SU-DHL-6 (cell line): ENCODE measurements at regions not wholly inside any gene's neighbourhood (a gene's known extent, or its start where the extent isn't known, plus 50 kb on each side); places are given as distances from the start of the nearest gene placed in this dataset.

ENCODE experiments used
- H2AFZ ChIP-seq: fragments of 200-600 bp; sonication (generic); 2 replicates; pipeline ENCODE4 v1.6.1; 2014; ENCODE audit warnings: low read depth, mild to moderate bottlenecking, moderate library complexity, mixed read lengths, antibody characterized with exemption, low read length; ENCODE audit not compliant: severe bottlenecking
- H3F3A ChIP-seq: fragments of 200-600 bp; shearing (Covaris generic); 2 replicates; pipeline ENCODE4 v1.6.0; 2016; ENCODE audit warnings: antibody characterized with exemption, mild to moderate bottlenecking; ENCODE audit not compliant: insufficient read depth
- H3K27ac ChIP-seq: fragments of 200-600 bp; sonication (generic); 2 replicates; pipeline ENCODE4 v1.5.1; 2016; ENCODE audit warnings: low read depth, mild to moderate bottlenecking, low read length, moderate library complexity, mixed read lengths
- H3K27me3 ChIP-seq: fragments of 200-600 bp; sonication (generic), shearing (Covaris generic); 2 replicates; pipeline ENCODE4 v1.6.0; 2014; ENCODE audit warnings: mild to moderate bottlenecking, low read length
- H3K36me3 ChIP-seq: fragments of 200-600 bp; sonication (generic); 2 replicates; pipeline ENCODE4 v1.6.1; 2014; ENCODE audit warnings: mild to moderate bottlenecking, low read length, mixed read lengths
- H3K4me2 ChIP-seq: fragments of 300-600, 200-600 bp; shearing (Covaris generic), sonication (generic); 2 replicates; pipeline ENCODE4 v1.6.0; 2014; ENCODE audit warnings: low read length, low read depth, mild to moderate bottlenecking; ENCODE audit not compliant: poor library complexity, severe bottlenecking
- H3K4me3 ChIP-seq: fragments of 200-600 bp; sonication (generic); 2 replicates; pipeline ENCODE4 v1.5.1; 2014; ENCODE audit warnings: antibody characterized with exemption, low read length, mild to moderate bottlenecking, mixed read lengths; ENCODE audit not compliant: insufficient read depth, poor library complexity, severe bottlenecking
- H3K79me2 ChIP-seq: fragments of 200-600 bp; sonication (generic); 2 replicates; pipeline ENCODE4 v1.6.1; 2014; ENCODE audit warnings: mild to moderate bottlenecking, low read length, moderate library complexity; ENCODE audit not compliant: insufficient read depth
- H3K9ac ChIP-seq: fragments of 200-600 bp; sonication (generic); 2 replicates; pipeline ENCODE4 v1.7.0; 2014; ENCODE audit warnings: mild to moderate bottlenecking, low read length
- H3K9me2 ChIP-seq: fragments of 200-600 bp; sonication (generic); replicated peaks from 2 replicates; pipeline ENCODE4 v1.6.1; 2014; ENCODE audit warnings: low read length; ENCODE audit not compliant: insufficient read depth
- H3K9me3 ChIP-seq: fragments of 200-600 bp; sonication (generic); 2 replicates; pipeline ENCODE4 v1.6.1; 2014; ENCODE audit warnings: low read length, mixed read lengths; ENCODE audit not compliant: insufficient read depth
- H4K20me1 ChIP-seq: fragments of 200-600 bp; sonication (generic); 2 replicates; pipeline ENCODE4 v1.6.1; 2014; ENCODE audit warnings: low read depth, mild to moderate bottlenecking, antibody characterized with exemption, low read length, moderate library complexity, mixed read lengths
- CTCF ChIP-seq: fragments of 200-600 bp; sonication (generic); IDR thresholded peaks from one replicate; pipeline ENCODE4 v1.5.1; 2017; ENCODE audit warnings: antibody characterized with exemption, mild to moderate bottlenecking, low read length, moderate library complexity; ENCODE audit not compliant: insufficient read depth, poor library complexity, severe bottlenecking
- EZH2phosphoT487 ChIP-seq: fragments of 200-600 bp; sonication (generic), shearing (Covaris generic); conservative IDR thresholded peaks from 2 replicates; pipeline ENCODE4 v1.6.1; 2018; ENCODE audit warnings: mild to moderate bottlenecking, antibody characterized with exemption, low read length, moderate library complexity, mixed read lengths

DNA sequence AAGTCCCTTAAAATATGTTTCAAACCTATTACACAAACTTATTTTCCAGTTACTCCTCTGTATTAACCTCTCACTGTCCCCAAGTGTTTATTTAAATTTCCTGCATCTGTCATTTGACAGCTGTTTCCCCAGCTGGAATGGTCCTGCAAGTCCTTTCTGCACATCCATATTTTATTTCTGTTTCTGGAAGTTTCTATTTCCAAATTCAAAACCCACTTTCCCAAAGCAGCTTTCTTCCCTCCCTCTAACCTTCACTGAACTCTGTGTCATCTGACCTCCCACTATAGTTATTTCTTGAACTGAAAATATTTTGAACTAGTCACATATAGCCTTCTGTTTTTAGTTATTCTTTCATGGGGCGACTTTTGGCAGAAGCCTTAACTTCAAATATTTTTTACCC, 459.4 kb upstream of the MC4R start:
- no peak for TF ChIP-seq CTCF
- no peak for TF ChIP-seq EZH2phosphoT487
- H3F3A ChIP-seq: no peaks in the 10 kb centered on the region
- no peaks in the 10 kb centered on the region for H4K20me1 ChIP-seq
- no peaks in the 10 kb centered on the region for H3K27me3 ChIP-seq
- no peaks in the 10 kb centered on the region for H3K9me2 ChIP-seq
- no peaks in the 10 kb centered on the region for H3K79me2 ChIP-seq
- no peak overlapping the region for H3K4me2 ChIP-seq
- H3K36me3 ChIP-seq: no peaks in the 10 kb centered on the region
- H2AFZ ChIP-seq: no peak overlapping the region
- no peak overlapping the region for H3K4me3 ChIP-seq
- H3K9me3 ChIP-seq: no peaks in the 10 kb centered on the region
- H3K27ac ChIP-seq: no peak overlapping the region
- no peak overlapping the region for H3K9ac ChIP-seq

- Histone ChIP-seq H3K9ac (no peak overlapping the region), H3K4me3 (no peak overlapping the region), H4K20me1 (no peaks in the 10 kb centered on the region), H3K27me3 (no peaks in the 10 kb centered on the region), H3K9me2 (no peaks in the 10 kb centered on the region), H2AFZ (no peak overlapping the region), H3K36me3 (no peaks in the 10 kb centered on the region), H3K27ac (no peak overlapping the region), H3F3A (no peaks in the 10 kb centered on the region), H3K79me2 (no peaks in the 10 kb centered on the region), H3K9me3 (no peaks in the 10 kb centered on the region), H3K4me2 (no peak overlapping the region)
- TF ChIP-seq CTCF (no peak), EZH2phosphoT487 (no peak)
Observed at GRCh38 chr18:60838677-60839076, 466.1 kb upstream of the MC4R start.

DNA sequence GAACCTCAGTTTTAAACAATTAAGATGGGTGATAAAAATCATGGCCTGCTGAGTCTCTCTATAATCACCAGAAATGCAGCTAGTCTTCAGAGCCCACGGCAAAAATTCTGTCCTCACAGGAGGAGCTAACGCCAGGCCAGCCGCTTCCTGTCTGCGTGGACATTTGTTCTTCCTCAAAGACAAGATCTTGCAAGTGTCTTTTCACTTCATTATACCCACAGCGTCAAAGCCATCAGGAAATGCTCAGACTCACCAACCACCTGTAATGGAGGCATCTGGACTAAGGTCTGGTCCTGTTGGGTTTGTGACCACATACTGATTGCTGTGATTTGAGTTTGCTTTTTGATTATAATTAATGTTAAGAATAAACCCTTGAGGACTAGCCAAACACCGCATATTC, 473.8 kb upstream of the MC4R start:
- Histone ChIP-seq H2AFZ (no peak overlapping the region), H3K9me3 (0 out of 2 replicates have a peak, but pooled peaks cover 4% of the 10 kb centered on the region), H3K27ac (no peak overlapping the region), H3K27me3 (no peaks in the 10 kb centered on the region), H3K9ac (no peak overlapping the region), H3K4me3 (no peak overlapping the region), H3K4me2 (no peak overlapping the region), H3K9me2 (no peaks in the 10 kb centered on the region), H3K36me3 (no peaks in the 10 kb centered on the region), H4K20me1 (no peaks in the 10 kb centered on the region), H3K79me2 (no peaks in the 10 kb centered on the region), H3F3A (no peaks in the 10 kb centered on the region)
- TF ChIP-seq EZH2phosphoT487 (no peak), CTCF (no peak)

DNA sequence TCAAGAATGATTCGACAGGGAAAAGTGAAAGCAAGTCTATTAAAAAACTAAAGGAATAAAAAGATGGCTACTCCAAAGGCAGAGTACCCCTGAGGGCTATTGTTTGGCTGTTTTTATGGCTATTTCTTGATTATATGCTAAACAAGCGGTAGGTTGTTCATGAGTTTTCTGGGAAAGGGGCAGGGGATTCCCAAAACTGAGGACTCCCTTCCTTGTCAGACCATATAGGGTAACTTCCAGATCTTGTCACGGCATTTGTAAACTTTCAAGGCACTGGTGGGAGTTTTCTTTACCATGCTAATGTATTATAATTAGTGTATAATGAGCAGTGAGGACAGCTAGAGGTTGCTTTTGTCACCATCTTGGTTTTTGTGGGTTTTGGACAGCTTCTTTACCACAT, 474.9 kb upstream of the MC4R start:
- 0 out of 2 replicates have a peak, but pooled peaks cover 4% of the 10 kb centered on the region for H3K9me3 ChIP-seq
- no peaks in the 10 kb centered on the region for H4K20me1 ChIP-seq
- H3K27me3 ChIP-seq: no peaks in the 10 kb centered on the region
- no peaks in the 10 kb centered on the region for H3K9me2 ChIP-seq
- H3K79me2 ChIP-seq: no peaks in the 10 kb centered on the region
- no peak overlapping the region for H3K4me3 ChIP-seq
- no peak overlapping the region for H3K9ac ChIP-seq
- H3K36me3 ChIP-seq: no peaks in the 10 kb centered on the region
- no peak overlapping the region for H3K4me2 ChIP-seq
- H2AFZ ChIP-seq: no peak overlapping the region
- no peaks in the 10 kb centered on the region for H3F3A ChIP-seq
- TF ChIP-seq EZH2phosphoT487 (no peak), CTCF (no peak)
- no peak overlapping the region for H3K27ac ChIP-seq
